ENCODE measurements at regions not wholly inside any gene's neighbourhood (a gene's known extent, or its start where the extent isn't known, plus 50 kb on each side); places are given as distances from the start of the nearest gene placed in this dataset.

DNA sequence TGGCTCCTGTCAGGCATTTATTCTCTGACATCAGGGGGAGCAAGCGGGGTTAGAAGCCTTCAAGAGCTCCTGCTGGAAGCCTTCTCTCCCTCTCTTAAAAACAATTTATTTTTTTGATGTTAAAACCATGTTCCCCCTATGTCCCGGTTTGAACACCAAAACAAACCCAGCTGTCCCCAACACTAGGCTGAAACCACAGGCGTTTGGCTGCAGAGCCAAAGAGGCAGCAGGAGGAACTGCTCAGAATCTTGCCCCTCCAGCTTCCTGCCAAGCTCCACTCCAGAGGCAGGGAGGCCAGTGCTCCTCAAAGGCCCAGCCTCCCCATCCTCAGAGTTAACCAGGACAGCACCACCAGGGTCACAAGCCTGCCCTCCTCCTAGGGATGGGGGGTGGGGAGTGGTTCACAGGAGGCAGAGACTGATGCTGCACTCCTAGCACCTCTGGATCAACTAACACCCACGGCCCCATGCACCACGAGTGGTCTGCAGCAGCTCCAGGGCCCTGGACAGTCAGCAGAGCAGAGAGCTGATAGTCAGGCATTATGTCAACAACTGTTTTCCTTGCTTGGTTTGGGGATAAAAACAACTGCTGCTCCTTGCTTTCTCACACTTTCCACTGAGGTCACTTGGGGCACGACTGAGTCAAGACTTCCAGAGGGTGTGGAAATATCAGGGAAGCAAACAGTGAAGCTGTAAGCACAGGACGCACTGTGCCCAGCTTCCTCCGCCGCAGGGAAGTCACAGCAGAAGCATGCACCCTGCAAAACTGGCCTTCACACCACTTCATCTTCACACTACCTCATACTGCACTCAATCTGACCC lies 96.5 kb upstream of the ADRA1B start:
- 58% methylated on average over 9 of the region's 9 CpGs for WGBS
- TF ChIP-seq CTCF (IDR thresholded peaks at IDR 0.05) (no peak), POLR2A (IDR thresholded peaks at IDR 0.05) (no peak), POLR2AphosphoS5 (IDR thresholded peaks at IDR 0.05) (no peak)
- Histone ChIP-seq H3K27ac (no peak overlapping the region), H3K9me3 (no peaks in the 10 kb centered on the region), H3K4me1 (replicated peaks) (no peaks in the 10 kb centered on the region), H3K4me3 (no peak overlapping the region), H3K27me3 (replicated peaks; ENCODE audit: insufficient read depth) (no peaks in the 10 kb centered on the region), H3K36me3 (no peaks in the 10 kb centered on the region)
- no peak for DNase-seq (ENCODE audit: low spot score)
- intact Hi-C loops (cut with DNase I) = no loop called here

DNA sequence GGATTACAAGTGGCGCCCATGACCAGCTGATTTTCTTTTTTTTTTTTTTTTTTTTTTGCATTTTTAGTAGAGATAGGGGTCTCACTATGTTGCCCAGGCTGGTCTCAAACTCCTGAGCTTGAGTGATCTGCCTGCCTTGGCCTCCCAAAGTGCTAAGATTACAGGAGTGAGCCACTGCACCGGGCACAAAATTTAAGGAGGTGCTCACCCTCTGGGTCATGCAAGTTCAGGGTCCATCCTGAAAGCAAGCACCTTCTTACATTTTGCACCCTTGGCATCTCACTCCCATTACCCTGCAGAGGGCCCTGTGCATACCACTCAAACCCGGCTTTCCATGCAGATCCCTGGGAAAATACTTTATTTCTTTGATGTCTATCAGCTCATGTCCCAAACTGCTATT lies 95.6 kb upstream of the ADRA1B start:
- 89% methylated on average over 3 of the region's 3 CpGs for WGBS
- no peak for DNase-seq (ENCODE audit: low spot score)
- Histone ChIP-seq H3K36me3 (no peaks in the 10 kb centered on the region), H3K4me1 (replicated peaks) (no peaks in the 10 kb centered on the region), H3K27ac (no peak overlapping the region), H3K4me3 (no peak overlapping the region), H3K27me3 (replicated peaks; ENCODE audit: insufficient read depth) (no peaks in the 10 kb centered on the region), H3K9me3 (no peaks in the 10 kb centered on the region)
- TF ChIP-seq CTCF (IDR thresholded peaks at IDR 0.05) (no peak), POLR2A (IDR thresholded peaks at IDR 0.05) (no peak)
- intact Hi-C loops (cut with DNase I) = no loop called here

GRCh38 chr5:159821461-159821940 lies 94.8 kb upstream of the ADRA1B start:
- H3K27me3 ChIP-seq (replicated peaks; ENCODE audit: insufficient read depth) = no peaks in the 10 kb centered on the region
- H3K4me1 ChIP-seq (replicated peaks) = no peaks in the 10 kb centered on the region
- 76% methylated on average over 9 of the region's 9 CpGs for whole genome bisulfite sequencing
- no peak for DNase-seq (ENCODE audit: low spot score)
- no peaks in the 10 kb centered on the region for H3K9me3 ChIP-seq
- no peak overlapping the region for H3K4me3 ChIP-seq
- intact Hi-C loops (cut with DNase I) = no loop called here
- no peaks in the 10 kb centered on the region for H3K36me3 ChIP-seq
- no peak for TF ChIP-seq POLR2AphosphoS5 (IDR thresholded peaks at IDR 0.05)
- no peak for TF ChIP-seq CTCF (IDR thresholded peaks at IDR 0.05)
- TF ChIP-seq POLR2A (IDR thresholded peaks at IDR 0.05) = no peak
- H3K27ac ChIP-seq = no peak overlapping the region

DNA sequence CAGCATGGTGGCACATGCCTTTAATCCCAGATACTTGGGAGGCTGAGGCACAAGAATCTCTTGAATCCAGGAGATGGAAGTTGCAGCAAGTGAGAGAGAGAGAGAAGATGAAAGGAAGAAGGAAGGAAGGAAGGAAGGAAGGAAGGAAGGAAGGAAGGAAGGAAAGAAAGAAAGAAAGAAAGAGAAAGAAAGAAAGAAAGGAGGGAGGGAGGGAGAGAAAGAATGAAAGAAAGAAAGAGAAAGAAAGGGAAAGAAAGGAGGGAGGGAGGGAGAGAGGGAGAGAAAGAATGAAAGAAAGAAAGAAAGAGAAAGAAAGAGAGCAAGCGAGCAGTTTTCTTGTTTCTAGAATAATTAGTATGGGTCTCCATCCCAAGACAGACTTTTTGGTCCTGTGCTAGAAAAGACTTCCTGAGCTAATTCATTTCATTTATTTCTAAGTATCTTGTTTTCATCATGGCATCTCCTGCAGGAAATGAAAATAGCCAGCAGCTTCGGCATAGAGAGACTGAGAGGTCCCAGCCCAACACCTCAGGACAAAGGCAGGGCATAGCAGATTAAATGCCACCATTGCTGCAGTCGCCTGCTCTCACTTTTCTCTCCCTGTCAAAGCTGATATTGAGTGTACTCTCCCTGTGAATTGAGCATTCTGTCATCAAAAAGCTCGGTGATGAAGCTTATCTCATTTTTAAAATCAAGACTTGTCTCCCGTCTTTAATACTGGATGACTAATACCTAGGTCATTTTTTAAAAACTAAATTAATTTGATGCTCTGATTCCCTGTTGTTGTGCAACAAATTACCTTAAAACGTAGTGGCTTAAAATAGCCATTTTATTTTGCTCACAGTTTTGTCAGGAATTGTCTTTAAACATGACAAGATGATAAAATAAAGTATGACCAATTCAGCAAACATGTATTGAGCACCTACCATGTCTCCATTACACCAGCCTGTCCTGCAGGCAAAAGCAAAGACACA lies 91.8 kb upstream of the ADRA1B start:
- WGBS = 68% methylated on average over 6 of the region's 6 CpGs
- Histone ChIP-seq H3K9me3 (no peaks in the 10 kb centered on the region), H3K4me3 (no peak overlapping the region), H3K27me3 (replicated peaks; ENCODE audit: insufficient read depth) (no peaks in the 10 kb centered on the region), H3K36me3 (no peaks in the 10 kb centered on the region), H3K4me1 (replicated peaks) (no peaks in the 10 kb centered on the region), H3K27ac (no peak overlapping the region)
- DNase-seq (ENCODE audit: low spot score) = no peak
- TF ChIP-seq POLR2A (IDR thresholded peaks at IDR 0.05) (no peak), CTCF (IDR thresholded peaks at IDR 0.05) (no peak), POLR2AphosphoS5 (IDR thresholded peaks at IDR 0.05) (no peak)
- intact Hi-C loops (cut with DNase I) = no loop called here
